GM21390 (cell line): ENCODE measurements at regions not wholly inside any gene's neighbourhood (a gene's known extent, or its start where the extent isn't known, plus 50 kb on each side); places are given as distances from the start of the nearest gene placed in this dataset.
"Not testable (repeated sequence)": the region's sequence is repeated elsewhere in the genome, so short reads cannot be mapped to it uniquely, and the experiment has no call there.

ENCODE experiments used
- ATAC-seq: cut with Tn5 transposase; IDR thresholded peaks from one replicate; pipeline ENCODE4 v1.9.1; 2021; ENCODE audit not compliant: unreplicated experiment

DNA sequence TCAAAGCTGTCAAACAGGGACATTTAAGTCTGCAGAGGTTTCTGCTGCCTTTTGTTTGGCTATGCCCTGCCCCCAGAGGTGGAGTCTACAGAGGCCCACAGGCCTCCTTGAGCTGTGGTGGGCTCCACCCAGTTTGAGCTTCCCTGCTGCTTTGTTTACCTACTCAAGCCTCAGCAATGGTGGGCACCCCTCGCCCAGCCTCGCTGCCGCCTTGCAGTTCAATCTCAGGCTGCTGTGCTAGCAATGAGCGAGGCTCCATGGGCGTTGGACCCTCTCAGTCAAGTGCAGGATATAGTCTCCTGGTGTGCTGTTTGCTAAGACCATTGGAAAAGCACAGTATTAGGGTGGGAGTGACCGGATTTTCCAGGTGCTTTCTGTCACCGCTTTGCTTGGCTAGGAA lies 477.6 kb upstream of the IL12A start:
- ATAC-seq, result not testable (repeated sequence)

DNA sequence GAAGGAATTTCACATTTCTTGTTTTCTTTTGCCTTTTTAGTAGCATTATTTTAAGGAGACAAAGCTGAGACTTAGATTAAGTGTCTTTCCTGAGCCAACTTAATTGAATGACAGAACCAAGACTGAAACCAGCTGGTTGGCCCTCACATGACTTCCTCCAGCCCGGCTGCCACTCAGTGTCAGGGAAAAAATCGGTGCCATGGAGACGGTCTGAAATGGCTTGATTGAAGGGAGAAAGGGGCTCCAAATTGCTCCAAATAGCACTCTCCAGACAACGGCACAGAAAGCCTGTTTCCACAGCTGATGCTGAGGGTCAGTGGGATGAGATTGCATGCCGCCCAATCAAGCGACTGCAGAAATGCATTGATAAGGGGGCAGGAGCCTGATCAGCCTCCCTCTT lies 475.2 kb upstream of the IL12A start:
- ATAC-seq, result no peak

DNA sequence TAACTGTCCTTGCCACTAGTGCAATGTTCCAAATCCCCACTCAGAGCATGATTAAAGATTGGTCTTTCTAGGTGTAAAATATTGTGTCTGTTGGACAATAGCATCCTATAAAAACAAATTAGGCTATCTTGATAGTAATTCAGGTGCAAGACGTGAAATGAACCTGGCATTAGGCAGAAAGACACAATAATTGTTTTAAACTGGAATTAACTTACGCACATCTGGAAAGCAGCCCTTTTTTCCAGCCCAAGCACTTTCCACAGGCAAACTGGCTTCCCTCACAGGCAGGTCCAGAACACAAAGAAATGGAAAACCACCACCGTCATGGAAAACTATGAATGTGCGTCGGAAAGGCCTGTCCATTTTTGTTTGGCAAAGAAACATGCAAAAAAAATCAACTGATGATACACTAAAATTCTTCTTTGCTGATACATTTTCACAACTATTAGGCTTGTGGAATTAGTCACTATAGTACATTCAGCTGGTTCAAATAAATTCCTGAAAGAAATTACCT lies 474.7 kb upstream of the IL12A start:
- ATAC-seq, result no peak

DNA sequence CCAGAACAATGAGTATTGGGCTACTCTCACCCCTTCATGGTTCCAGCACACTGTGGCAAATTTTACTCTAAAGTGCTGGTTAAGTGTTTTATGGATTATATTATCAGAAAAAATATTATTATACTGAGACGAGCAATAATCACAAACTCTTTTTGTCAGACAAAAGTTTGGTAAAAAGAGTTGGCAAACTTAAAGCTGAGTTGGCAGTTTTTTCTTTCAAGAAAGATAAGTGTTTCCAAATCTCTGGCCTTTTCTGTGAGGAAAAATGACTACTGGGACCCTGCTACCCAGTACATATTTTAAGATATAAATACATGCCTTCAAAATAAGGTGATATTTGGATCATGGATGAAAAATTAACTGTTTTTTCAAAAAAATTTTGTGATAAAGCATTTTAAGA lies 471.5 kb upstream of the IL12A start:
- no peak for ATAC-seq

DNA sequence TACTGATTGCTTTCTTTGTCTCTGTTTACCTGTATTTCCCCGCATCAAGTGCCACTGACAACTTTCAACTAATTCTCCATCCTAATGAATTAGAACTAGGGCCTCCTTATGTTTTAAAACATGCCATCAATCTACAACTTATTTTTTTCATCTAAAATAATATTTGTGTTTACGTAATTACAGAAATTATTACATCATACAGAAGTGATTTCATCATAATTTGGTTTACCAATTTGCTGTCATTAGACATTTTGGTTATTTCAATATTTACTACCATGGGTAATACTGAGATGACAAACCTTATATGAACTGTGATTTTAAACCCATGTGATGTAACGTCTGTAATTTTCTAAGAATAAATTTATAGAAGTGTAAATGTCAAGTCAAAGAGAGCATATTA lies 468.0 kb upstream of the IL12A start:
- ATAC-seq, result no peak

DNA sequence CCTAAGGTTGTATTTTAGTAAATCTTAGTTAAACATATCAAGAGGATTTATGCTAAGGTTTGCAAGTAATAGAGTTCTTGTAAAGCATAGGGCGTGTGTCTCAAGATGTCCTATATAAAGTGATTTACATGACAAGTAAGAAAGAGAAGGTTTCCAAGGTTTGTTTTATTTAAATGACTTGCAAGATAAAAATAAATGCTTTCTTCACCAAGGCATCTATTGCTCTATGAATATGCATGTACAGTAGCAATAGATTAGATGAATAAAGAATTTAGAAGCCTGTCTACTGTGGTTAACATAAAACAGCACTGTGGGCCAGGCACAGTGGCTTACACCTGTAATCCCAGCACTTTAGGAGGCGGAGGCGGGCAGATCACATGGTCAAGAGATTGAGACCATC lies 466.4 kb upstream of the IL12A start:
- no peak for ATAC-seq

DNA sequence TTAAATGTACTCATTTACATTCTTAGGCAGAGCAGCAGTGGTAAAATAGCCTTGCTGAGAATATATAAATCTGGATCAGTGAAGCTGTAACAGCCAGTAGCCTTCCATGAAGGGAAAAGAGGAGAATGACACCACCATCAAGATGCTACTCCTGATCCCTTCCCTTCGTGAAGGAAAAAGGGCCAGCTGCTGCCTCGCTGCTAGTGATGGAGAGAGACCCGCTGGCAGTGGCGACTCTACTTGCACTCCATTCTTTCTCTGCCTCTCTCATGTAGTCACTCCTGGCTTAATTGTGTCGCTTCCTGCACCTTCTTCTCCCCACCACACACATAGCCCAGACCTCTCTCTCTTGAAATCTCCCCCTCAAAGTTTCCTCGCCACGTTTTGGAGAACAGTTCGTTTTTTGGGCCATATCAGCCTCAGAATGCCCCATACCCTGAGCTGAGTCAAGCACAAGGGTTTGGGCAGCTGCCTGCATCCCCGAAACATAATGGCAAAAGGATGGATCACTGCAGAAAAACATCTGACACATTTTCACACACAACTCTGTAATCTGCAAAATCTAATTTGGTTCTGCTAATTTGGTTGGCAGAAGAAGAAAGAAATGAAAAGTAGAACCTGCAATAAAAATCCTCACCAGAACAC lies 460.3 kb upstream of the IL12A start:
- no peak for ATAC-seq

DNA sequence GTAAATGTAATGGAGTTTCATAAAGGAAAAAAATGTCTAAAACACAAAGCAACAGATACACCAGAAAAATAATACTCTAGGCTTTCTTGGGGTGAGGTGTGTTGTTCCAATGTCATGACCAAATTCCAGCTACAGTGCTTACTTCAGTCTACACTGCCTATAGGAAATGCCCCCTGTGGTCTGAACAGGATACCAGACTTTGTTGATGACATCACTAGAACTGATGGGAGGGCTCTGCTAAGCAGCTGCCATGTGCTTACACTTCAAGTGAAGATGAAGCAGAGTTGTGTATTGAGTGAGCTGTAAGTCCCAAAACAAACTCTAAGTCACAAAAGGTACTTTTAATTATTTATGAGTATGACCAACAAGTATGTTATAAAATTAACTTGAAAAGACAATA lies 456.1 kb upstream of the IL12A start:
- ATAC-seq, result no peak

DNA sequence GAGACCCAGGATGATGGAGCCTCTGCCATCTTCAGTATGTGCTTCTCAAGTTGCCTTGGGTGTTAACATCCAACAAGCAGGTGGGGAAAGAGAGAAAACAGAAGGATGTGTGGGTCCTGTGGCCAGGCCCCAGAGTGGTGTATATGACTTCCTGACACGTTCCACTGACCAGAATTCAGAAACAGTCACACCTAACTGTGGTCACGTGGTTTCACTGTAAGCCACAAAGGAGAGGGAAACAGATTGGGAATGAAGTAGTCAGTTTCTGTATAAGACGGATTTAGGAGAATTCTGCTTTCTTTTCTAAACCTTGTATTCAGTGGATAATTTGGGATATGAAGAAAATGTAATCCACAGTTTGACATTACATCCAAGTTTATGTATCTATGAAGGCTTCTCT lies 454.1 kb upstream of the IL12A start:
- ATAC-seq, result no peak

DNA sequence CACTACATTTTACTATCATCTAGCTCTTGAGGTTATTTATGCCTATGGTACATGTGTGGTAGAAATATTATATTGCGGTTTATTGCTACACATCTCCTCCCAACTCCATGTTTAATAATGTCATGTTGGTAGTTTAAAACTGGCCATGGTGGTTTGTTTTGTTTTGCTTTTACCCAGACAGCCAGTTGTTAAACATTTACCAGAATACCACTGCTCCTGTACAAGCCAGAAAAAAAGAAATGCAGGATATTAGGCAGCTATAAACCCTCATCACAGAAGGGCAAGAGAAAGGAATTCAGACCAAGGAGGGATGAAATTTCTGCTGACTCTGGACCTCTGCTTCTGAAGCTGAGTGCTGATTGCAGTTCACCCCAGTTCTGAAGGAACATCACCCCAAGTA lies 451.8 kb upstream of the IL12A start:
- no peak for ATAC-seq

DNA sequence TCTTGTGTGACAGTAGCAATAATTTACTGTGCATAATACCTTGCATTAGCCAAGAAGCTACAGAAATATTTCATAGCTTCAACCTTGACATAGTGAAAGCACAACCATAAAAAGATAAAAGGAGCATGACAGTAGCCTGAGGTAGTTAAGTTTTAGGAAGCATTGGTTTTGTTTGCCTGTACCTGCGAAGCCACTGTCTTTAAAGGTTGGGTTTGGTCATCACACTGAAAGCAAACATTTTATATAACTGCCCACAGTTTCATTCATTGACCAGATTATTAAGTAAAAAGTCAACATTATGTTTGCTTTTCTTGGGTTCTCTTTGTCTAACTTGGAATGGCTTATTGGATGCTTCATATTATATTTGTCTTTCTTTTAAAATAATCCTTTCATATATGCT lies 450.1 kb upstream of the IL12A start:
- no peak for ATAC-seq

DNA sequence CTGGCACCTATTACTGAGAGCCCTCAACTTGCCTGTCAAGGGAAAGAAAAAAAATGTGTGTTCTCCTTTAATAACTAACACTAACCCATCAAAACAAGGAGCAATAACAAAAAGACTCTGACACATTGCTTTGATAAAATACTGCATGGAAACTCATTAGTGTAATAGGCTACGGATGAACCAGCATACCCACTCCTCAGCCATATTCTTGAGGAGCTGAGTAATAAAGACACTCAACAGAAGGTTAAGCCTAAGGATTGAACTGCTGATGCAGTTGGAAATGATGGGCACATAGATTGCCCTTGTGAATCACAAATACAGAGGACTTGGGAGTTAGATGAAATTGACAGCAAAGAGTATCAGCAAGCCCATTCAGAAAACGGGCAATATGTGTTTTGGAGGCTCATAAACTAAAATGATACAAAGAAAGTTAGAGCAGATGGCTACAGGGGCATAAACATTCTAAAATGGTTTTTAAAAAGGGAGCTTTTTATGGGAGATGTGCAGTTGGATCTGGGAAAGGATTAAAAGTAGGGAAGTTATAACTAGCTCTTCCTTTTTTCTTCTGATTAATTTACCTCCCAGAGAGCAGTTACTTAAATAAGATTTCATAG lies 447.6 kb upstream of the IL12A start:
- no peak for ATAC-seq

DNA sequence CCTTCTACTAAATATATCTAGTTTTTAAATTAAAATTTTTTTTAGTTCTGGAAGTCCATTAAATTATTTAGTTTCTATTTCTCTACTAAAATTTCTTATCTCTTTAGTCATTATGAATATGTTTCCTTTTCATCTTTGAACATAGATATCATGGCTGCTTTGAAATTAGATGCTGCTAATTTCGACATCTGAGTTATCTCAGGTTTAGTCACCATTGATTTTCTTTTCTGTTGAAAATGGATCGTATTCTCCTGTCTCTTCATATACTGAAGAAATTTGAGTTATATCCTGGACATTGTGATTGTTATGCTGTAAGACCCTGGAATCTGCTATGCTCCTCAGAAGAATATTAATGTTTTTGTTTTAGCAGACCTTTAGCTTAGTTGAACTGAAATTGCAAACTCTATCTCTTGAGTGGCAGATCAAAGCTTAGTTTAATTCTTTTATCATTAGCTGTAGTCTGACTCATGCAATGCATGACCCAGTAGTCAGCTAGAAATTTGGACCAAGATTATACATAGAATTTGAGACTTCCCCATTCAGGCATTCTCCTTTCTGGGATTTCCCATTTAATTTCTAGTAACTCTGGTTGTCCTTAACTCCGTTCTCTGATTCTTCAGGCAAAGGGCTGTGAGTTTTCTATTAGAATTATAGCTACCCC lies 439.8 kb upstream of the IL12A start:
- no peak for ATAC-seq

DNA sequence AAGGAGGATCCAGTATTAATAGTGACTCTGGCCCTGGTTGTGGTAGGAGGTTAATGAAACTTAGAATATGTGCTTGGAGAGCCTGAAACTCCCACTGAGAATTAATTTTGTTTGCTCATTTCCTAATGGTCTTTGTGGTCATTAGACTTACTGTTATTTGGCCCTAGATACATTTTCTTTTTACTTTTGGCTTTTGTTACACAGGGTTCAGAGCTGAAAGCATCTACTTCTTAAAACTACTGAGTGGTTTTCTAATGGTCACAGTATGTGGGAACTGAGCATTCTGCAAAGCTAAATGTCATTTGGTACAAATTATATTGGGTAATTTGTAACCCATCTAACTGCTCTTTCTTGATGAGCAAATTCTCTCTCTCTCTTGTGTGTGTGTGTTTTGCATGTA lies 433.4 kb upstream of the IL12A start:
- no peak for ATAC-seq

DNA sequence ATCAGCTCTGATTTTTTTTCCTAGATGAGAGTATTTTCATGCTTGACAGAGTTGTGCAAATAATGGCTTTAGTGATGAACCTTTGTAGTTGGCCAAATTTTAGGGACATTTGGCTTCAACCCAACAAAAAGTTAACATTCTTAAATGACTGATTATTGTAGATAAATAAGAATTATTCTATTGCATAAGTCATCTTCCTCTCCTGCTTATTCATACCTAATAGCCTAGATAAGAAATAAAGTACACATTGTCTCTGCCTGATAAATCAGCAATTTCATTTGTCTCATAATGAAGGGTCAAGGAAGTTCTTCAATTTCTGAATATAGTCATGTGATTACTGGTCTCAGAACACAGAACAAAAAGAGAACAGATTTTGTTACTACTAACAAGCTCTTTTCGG lies 428.9 kb upstream of the IL12A start:
- no peak for ATAC-seq

DNA sequence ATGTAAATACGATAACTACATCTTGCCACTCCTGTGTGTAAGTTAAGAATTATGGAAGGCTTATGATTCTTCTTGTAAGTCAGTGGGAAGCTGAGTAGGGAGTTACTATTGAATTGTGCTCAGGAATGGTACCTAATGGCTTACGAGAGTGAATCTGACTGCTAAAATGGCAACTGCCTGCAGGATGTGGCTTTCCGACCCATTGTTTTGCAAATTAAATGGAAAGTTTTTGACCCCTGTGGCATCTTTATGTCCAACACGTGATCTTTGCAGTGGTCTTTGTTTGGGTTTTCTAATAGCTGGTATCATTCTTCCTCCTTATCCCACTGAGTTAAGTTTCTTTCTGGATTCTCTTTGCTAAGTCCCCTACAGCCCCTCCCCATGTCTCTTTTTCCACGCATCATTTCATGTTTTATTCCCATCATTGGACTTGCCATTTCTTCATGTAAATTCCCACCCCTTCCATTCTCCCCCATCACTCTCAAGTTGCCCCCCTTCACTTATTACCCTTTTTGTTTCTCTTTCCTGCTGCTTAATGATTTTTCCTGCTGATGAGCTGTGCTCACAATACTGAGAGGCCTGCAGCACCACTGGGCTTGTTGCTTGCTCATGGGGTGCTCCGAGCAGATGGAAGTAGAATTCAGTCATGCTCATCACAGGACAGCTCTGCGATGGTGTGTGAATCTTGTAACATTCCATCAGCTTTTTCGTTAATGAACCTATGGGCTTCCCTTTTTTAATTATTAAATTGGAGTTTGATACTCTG lies 428.2 kb upstream of the IL12A start:
- ATAC-seq, result no peak

DNA sequence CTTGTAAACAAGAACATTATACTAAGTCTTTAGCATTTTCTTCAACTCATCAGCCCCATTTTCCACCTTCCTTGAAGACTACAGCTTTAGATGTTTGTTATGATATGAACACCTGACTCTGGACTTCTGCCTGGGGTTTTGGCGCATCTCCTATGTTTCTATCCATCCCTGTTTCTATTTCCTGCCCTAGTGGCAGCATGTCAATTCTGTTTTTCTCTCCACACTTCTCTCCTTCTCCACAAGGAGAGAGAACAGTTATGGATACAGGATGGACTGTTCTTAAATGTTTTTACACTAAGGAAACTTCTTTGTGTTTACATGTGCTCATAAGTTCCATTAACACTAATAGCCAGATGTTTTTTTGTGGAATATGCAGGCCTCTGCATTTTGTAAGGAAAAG lies 423.3 kb upstream of the IL12A start:
- no peak for ATAC-seq

DNA sequence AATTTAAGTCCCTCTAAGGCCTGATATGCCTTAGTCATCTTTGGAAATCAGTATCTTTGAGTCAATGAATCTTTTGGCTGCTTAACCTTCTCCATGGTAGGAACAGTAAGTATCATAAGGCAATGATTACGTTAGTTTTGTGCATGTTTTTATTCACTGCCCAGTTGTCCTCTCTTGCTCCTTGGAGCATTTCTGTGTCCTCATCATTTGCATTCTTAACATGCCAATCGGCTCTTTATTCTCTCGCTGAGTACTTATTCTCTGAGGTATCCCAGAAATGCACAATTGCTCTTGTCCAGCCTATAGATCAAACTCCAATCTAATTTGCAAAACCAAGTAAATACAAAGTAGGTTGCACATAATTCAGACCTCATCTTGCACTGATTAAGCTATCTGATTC lies 405.0 kb upstream of the IL12A start:
- ATAC-seq, result no peak

DNA sequence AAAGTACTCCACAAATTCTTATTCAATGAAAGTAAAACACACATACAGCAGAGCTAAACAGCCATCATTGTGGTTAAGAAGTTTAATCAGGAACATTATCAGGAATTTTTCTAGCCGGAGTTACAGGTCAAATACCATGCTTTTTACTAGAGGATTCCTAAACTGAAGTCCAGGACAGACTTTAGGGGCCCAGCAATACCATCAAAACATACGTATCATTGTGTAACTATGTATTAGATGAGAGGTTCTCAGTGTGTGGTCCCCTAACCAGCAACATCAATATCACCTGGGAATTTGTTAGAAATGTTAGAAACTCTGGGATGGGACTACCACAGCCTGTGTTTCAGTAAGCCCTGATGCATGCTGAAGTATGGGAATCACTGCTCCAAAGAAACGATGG lies 404.2 kb upstream of the IL12A start:
- ATAC-seq, result no peak

DNA sequence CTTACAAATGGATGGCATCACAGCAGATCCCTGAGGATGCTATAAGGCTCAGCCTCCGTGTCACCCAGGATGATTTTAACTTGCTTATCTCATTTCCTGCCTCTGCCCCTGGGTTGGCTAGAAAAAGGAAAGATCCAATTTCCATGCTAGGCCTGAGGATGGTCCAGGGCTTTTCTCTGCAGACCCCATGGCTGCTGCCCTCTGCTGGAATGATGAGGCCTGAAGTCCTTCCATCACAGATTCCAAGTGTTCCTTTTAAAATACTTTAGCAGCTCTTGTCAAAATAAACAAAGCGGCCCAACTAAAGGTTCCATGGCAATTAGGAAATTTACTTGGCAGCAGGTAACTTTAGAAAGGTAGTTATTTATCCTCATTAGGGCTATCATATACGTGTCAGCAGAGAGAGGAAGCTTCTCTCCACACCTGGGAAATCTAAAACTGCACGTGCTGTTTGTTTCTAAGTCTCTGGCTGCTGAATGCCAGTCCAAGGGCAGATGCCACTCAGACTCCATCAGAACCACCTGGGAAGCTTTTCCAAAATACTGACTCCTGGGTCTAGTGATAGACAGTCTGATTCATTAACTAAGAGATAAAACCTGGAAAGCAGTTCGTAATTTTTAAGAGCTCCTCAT lies 401.9 kb upstream of the IL12A start:
- ATAC-seq, result no peak

DNA sequence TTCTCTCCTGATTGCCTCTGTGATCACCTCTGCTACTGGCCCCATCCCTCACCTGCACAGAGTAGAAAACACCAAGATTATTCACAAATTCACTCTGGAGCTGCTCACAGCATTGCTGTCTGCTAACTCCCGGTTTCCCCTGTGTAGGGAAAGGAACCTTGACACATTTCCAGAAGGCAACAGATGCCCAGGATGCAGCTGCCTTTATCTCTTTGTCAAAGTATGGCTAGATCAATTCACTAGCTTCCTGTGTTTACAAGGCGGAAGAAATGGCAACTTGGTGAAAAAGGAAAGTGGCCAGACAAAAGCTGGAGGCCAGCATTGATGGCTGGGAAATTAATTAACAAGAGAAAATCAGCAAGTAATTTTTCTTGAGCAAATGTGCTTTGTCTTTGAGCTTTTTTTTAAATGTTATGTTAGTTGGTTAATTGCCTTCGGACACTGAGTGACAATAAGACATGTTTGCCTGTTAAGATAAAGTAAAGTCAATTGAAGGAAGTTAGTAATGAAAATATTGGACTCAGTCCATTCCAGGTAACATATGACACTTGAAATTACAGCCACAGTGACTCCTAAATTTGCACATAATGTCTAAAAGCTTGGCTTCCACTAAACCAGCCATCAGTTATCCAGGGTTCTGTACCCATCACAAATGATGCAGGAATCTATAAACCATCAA lies 394.6 kb upstream of the IL12A start:
- ATAC-seq, result no peak
